Sigmoid colon (tissue), 4 donors: ENCODE measurements at regions not wholly inside any gene's neighbourhood (a gene's known extent, or its start where the extent isn't known, plus 50 kb on each side); places are given as distances from the start of the nearest gene placed in this dataset.

ENCODE experiments used
- CTCF ChIP-seq, 4 experiments: fragments of 450-650 bp in 3 of 4; fragments of 200-600 bp in 1 of 4; IDR thresholded peaks; one replicate each; pipeline ENCODE4 v1.5.1; 2016 to 2019; ENCODE audit warnings: antibody characterized with exemption in 4 of 4, mild to moderate bottlenecking in 3 of 4, moderate library complexity in 2 of 4
- EP300 ChIP-seq, 4 donors: sonication (generic); formaldehyde crosslinking; IDR thresholded peaks; one replicate each; pipeline ENCODE4 v1.6.1; 2017; ENCODE audit warnings: antibody characterized with exemption in 4 of 4
- POLR2A ChIP-seq, 2 donors: fragments of 450-650 bp; IDR thresholded peaks; one replicate each; pipeline ENCODE4 v1.6.1; 2016; ENCODE audit warnings: antibody characterized with exemption in 2 of 2, mild to moderate bottlenecking in 2 of 2, moderate library complexity in 2 of 2

GRCh38 chr3:166613365-166613764 is 766.7 kb downstream of the ZBBX start:
- TF ChIP-seq POLR2A (IDR thresholded peaks at IDR 0.05) (no peak), CTCF (IDR thresholded peaks at IDR 0.05) (no peak), EP300 (IDR thresholded peaks at IDR 0.05) (no peak)
